A673 (cell line): ENCODE measurements at regions not wholly inside any gene's neighbourhood (a gene's known extent, or its start where the extent isn't known, plus 50 kb on each side); places are given as distances from the start of the nearest gene placed in this dataset.

Experiments
- EZH2 ChIP-seq: fragments of 200-600 bp; sonication (generic); IDR thresholded peaks from 2 replicates; pipeline ENCODE4 v1.6.1; 2017; ENCODE audit warnings: borderline replicate concordance, low read depth, mild to moderate bottlenecking, mixed read lengths, antibody characterized with exemption, low read length; ENCODE audit not compliant: poor library complexity, severe bottlenecking
- TF ChIP-seq, protein P1 (sequence below): fragments of 300-800, 200-600 bp; sonication (generic); conservative IDR thresholded peaks from 2 replicates; pipeline ENCODE4 v1.5.1; 2017; ENCODE audit warnings: low read depth, mild to moderate bottlenecking, antibody characterized with exemption, low read length, moderate library complexity, mixed read lengths

- TF ChIP-seq, protein P1, sequence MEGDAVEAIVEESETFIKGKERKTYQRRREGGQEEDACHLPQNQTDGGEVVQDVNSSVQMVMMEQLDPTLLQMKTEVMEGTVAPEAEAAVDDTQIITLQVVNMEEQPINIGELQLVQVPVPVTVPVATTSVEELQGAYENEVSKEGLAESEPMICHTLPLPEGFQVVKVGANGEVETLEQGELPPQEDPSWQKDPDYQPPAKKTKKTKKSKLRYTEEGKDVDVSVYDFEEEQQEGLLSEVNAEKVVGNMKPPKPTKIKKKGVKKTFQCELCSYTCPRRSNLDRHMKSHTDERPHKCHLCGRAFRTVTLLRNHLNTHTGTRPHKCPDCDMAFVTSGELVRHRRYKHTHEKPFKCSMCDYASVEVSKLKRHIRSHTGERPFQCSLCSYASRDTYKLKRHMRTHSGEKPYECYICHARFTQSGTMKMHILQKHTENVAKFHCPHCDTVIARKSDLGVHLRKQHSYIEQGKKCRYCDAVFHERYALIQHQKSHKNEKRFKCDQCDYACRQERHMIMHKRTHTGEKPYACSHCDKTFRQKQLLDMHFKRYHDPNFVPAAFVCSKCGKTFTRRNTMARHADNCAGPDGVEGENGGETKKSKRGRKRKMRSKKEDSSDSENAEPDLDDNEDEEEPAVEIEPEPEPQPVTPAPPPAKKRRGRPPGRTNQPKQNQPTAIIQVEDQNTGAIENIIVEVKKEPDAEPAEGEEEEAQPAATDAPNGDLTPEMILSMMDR = no peak
- no peak for TF ChIP-seq EZH2
These were observed 87.0 kb upstream of the AMOTL1 start for GRCh38 chr11:94681140-94681539.
